A673 (cell line): ENCODE measurements at regions not wholly inside any gene's neighbourhood (a gene's known extent, or its start where the extent isn't known, plus 50 kb on each side); places are given as distances from the start of the nearest gene placed in this dataset.

Experiments
- EZH2 ChIP-seq: fragments of 200-600 bp; sonication (generic); IDR thresholded peaks from 2 replicates; pipeline ENCODE4 v1.6.1; 2017; ENCODE audit warnings: borderline replicate concordance, low read depth, mild to moderate bottlenecking, mixed read lengths, antibody characterized with exemption, low read length; ENCODE audit not compliant: poor library complexity, severe bottlenecking
- TF ChIP-seq, protein P1 (sequence below): fragments of 300-800, 200-600 bp; sonication (generic); conservative IDR thresholded peaks from 2 replicates; pipeline ENCODE4 v1.5.1; 2017; ENCODE audit warnings: low read depth, mild to moderate bottlenecking, antibody characterized with exemption, low read length, moderate library complexity, mixed read lengths

DNA sequence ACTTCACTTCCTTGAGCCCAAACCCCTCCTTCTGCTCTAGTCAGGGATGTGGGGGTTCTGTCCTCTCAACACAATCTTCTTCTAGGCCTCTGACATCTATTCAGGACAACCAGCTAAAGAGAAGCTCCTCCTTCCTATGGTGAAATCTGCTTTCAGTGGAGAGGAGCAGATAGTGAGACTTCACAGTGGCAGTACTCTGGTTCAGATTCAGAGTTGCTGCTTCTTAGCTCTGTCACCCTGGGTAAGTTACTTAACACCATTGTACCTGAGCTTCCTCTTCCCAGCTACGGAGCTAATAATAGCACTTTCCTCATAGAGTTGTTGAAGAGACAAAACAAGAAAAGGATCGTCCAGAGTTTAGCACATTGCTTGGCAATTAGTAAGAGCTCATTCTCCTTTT lies 77.3 kb upstream of the LARP1 start:
- no peak for TF ChIP-seq EZH2
- TF ChIP-seq, protein P1, sequence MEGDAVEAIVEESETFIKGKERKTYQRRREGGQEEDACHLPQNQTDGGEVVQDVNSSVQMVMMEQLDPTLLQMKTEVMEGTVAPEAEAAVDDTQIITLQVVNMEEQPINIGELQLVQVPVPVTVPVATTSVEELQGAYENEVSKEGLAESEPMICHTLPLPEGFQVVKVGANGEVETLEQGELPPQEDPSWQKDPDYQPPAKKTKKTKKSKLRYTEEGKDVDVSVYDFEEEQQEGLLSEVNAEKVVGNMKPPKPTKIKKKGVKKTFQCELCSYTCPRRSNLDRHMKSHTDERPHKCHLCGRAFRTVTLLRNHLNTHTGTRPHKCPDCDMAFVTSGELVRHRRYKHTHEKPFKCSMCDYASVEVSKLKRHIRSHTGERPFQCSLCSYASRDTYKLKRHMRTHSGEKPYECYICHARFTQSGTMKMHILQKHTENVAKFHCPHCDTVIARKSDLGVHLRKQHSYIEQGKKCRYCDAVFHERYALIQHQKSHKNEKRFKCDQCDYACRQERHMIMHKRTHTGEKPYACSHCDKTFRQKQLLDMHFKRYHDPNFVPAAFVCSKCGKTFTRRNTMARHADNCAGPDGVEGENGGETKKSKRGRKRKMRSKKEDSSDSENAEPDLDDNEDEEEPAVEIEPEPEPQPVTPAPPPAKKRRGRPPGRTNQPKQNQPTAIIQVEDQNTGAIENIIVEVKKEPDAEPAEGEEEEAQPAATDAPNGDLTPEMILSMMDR, result no peak
